ENCODE measurements at regions not wholly inside any gene's neighbourhood (a gene's known extent, or its start where the extent isn't known, plus 50 kb on each side); places are given as distances from the start of the nearest gene placed in this dataset.
"Not testable (repeated sequence)": the region's sequence is repeated elsewhere in the genome, so short reads cannot be mapped to it uniquely, and the experiment has no call there.

- no peak for DNase-seq
Measured at GRCh38 chr2:83233326-83233725, 1225.8 kb downstream of the SUCLG1 start.

DNA sequence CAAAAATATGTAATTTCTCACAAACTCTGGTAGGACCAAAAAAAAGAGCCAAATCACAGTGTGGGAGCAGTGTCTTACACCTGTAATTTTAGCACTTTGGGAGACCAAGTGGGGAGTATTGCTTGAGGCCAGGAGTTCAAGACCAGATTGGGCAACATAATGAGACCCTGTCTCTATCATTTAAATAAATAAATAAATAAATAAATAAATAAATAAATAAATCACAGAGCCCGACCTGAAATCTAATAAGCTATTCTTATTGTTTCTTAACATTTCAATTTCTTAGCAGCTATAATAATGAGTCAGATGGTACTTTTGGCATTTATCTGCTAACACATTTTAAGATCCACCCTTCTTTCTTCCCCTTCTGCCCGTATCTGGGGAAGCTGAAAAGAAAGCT lies 1229.6 kb downstream of the SUCLG1 start:
- no peak for DNase-seq

- no peak for DNase-seq
Measured at GRCh38 chr2:83224591-83225200, 1234.4 kb downstream of the SUCLG1 start.

DNA sequence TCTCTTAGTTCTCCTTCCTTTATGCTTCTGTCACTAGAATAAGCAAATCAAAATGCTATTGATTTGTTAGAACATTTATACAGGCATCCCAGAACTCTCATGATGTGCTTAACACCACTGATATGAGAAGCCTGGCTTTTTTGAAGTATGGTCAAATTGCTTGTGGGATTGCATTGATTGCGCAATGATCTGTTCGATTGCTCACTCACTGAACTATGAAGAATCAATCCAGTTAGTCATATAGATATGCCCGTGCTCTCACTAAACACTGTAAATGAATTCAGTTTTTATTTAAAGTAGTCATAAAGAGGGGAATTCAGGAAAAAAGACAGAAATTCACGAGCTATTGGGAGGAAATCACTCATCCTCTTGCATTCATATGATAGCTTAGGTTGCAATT lies 1237.8 kb downstream of the SUCLG1 start:
- no peak for DNase-seq

- no peak for DNase-seq
Measured at GRCh38 chr2:83217854-83218253, 1241.2 kb downstream of the SUCLG1 start.

DNA sequence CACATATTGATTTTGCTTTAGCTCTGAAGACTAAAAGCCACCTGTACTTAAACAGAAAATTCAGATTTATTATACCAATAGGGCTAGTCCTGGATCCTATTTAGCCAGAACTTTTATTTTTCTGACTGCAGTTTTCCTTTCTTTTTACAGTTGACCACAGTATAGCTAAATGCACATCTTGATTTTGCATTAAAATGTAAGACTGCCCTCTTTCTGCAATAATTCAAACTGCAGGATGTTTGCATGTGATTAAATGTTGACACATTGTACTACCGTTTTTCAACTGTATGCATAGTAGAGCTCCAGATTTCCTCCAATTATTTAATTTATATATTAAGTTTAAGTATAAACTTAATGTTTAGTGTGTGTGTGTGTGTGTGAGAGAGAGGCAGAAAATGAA lies 1262.9 kb downstream of the SUCLG1 start:
- DNase-seq = no peak

DNA sequence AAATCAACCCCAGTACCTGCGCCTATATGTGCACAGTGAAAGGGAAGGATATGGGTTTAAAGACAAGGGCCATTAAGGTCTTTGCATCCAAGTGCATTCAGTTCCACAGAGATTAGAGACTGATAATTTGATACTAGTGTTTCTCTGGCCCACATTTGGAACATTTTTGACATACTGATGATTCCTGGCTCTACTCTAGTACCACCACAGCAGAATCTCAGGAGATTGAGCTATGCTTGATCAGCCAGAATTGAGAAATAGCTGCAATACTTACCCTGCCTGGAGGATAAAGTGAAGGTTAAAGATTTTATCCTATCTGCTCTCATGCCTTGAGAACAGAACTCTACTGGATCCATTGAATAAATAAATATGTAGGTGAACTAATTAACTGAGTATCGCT lies 1267.8 kb downstream of the SUCLG1 start:
- no peak for DNase-seq

GRCh38 chr2:83186105-83186760 lies 1272.8 kb downstream of the SUCLG1 start:
- no peak for DNase-seq

- DNase-seq = not testable (repeated sequence)
Measured at GRCh38 chr2:83180862-83181530, 1278.1 kb downstream of the SUCLG1 start.

GRCh38 chr2:83176539-83176938 lies 1282.5 kb downstream of the SUCLG1 start:
- no peak for DNase-seq

DNA sequence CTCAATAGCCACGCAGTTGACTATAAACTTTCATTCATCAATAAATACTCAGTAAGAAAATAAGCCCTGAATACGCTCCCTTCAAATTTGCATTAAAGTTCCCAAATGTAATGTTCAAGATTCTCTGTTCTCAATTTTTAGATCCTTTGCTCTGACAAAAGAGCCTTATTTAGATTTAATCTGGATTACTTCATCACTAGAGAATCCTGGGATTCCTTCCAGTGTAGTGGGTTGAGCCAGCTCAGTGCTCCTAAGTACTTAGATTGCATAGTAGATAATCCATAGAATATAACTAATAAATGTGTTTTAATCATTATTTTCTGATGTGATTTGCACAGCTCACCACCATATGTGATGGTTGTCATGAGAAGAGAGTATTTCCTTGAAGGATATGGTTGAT lies 1286.2 kb downstream of the SUCLG1 start:
- DNase-seq = no peak

- no peak for DNase-seq
Measured at GRCh38 chr2:83168377-83168776, 1290.7 kb downstream of the SUCLG1 start.

- no peak for DNase-seq
Measured at GRCh38 chr2:83162421-83162820, 1296.7 kb downstream of the SUCLG1 start.

DNA sequence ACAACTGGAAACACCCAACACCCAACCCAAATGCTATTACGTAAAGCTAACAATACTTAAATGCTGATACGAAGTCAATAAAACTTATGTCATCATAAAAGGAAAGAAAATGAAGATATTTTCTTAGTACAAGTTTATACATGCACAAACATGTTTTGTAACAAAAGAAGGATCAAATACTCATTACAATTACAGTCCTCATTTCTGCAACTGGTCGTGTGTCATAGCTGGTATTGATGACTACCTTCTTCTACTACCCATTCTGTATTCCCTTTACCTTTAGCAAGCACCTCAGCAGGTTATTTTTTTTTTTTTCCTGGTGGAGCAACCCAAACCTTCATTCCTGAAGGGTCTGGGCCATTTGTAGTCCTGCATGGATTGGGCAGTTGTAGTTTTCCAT lies 1298.5 kb downstream of the SUCLG1 start:
- no peak for DNase-seq

GRCh38 chr2:83155826-83156225 lies 1303.3 kb downstream of the SUCLG1 start:
- DNase-seq = no peak

DNA sequence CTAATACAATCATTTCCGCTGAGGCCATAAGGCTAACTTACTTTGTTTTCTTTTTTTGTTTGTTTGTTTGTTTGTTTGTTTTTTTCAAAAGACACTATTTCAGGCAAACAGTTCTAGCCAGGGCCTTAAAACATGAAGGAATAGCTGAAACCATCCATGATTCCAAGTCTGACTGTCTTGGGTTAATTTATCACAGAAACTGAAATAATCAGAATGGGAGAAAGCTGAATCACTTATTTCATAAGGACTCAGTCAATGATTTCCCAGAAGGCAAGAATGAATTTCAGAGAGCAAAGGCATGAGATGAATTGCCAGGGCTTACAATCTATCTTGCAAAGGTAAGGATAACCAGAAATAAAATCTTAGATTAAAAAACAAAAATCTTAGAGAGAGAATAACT lies 1315.1 kb downstream of the SUCLG1 start:
- no peak for DNase-seq

- no peak for DNase-seq
Measured at GRCh38 chr2:83142934-83143333, 1316.1 kb downstream of the SUCLG1 start.

DNA sequence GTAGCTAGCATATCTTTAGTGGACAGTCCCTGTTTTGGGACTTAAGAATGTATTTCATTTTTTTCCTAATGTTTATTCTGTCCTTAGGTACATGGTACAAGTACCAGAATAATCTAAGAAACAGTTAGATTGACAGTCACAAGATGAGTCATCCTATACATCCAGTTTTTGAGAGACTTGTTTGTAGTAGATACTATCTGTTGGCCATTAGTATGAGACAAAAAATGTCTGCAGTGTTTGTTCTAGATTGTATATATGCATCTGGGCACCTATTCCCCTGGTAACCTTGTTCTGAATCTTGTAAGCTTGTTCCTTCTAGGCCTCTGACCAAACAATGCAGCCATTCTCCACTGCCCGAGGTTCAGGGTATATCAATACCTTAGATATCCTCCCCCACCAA lies 1343.5 kb downstream of the SUCLG1 start:
- DNase-seq = no peak

DNA sequence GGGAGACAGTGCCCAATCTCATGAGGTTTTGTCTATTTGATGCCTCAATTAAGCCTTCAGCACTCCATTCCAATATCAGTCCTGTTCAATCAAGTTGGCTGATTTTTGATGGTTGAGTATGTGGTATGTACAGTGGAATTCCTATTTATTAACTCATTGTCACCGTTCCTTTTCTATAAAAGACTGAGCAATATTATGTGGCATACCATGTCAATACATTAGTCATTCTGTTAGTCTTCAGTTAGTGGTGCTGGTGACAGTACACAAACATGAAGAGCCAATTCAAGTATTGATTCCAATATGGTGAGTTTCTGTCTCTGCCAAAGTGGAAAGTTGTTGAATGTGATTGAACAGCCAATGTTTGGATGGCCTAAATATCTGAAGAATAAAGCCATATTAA lies 1343.9 kb downstream of the SUCLG1 start:
- no peak for DNase-seq

- DNase-seq = no peak
Measured at GRCh38 chr2:83113953-83114352, 1345.1 kb downstream of the SUCLG1 start.

GRCh38 chr2:83112858-83113257 lies 1346.2 kb downstream of the SUCLG1 start:
- no peak for DNase-seq

DNA sequence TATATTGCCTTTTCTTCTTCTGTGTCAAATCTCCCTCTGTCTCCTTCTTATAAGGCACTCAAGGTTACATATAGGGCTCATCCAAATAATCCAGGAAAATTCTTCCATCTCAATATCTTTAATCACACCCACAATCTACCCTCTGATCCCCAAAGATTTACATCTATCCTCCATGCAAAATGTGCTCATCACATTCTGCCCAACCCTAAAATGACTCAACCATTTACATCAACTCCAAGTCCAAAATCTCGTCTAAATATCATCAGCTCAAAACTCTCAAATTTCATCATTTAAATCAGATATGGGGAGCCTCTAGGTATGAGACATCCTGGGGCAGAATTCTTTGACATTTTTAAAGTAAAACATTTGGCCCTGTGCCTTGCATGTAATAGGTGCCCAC lies 1349.8 kb downstream of the SUCLG1 start:
- DNase-seq = no peak

DNA sequence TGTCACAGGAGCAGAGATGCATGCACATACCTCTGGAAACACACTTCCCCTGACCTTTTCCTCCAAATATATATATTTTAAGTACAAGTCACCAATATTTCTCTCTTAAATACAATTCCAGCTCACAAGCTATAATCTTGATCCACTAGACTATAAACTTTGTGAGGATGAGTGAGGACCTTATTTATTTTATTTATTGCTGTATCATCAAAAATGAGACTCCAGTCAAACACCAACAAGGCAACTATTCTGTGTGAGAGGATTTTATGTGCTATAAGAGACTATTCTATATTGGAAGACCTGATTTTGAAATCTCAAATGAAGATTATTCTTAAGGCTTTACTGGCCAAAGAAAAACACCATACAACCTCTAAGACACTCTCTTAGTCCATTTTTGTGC lies 1352.2 kb downstream of the SUCLG1 start:
- DNase-seq = no peak

GRCh38 chr2:83104202-83104601 lies 1354.9 kb downstream of the SUCLG1 start:
- no peak for DNase-seq

GRCh38 chr2:83103613-83104012 lies 1355.5 kb downstream of the SUCLG1 start:
- DNase-seq = no peak

All from left hindlimb (tissue), 1 donor.